Panc1 (cell line): ENCODE measurements at regions not wholly inside any gene's neighbourhood (a gene's known extent, or its start where the extent isn't known, plus 50 kb on each side); places are given as distances from the start of the nearest gene placed in this dataset.

Source experiments
- CTCF ChIP-seq: fragments of 450-650 bp; IDR thresholded peaks from 2 replicates; pipeline ENCODE4 v1.5.1; 2017; ENCODE audit warnings: mild to moderate bottlenecking
- POLR2AphosphoS5 ChIP-seq: IDR thresholded peaks from 2 replicates; pipeline ENCODE4 v1.6.1; 2012; ENCODE audit warnings: mild to moderate bottlenecking, low read depth, low read length, moderate library complexity
- SIN3A ChIP-seq: IDR thresholded peaks from 2 replicates; pipeline ENCODE4 v1.6.1; 2012; ENCODE audit warnings: low read depth, mild to moderate bottlenecking, low read length, moderate library complexity, borderline replicate concordance; ENCODE audit not compliant: insufficient read depth

- TF ChIP-seq POLR2AphosphoS5 (no peak), CTCF (no peak), SIN3A (no peak)
These were observed 865.4 kb upstream of the MBL2 start for GRCh38 chr10:53638006-53638405.
